GM21576 (cell line): ENCODE measurements at regions not wholly inside any gene's neighbourhood (a gene's known extent, or its start where the extent isn't known, plus 50 kb on each side); places are given as distances from the start of the nearest gene placed in this dataset.
"Not testable (repeated sequence)": the region's sequence is repeated elsewhere in the genome, so short reads cannot be mapped to it uniquely, and the experiment has no call there.

Experiments used
- ATAC-seq: cut with Tn5 transposase; IDR thresholded peaks from one replicate; pipeline ENCODE4 v1.9.1; 2021; ENCODE audit warnings: mild to moderate bottlenecking, moderate library complexity; ENCODE audit not compliant: unreplicated experiment

DNA sequence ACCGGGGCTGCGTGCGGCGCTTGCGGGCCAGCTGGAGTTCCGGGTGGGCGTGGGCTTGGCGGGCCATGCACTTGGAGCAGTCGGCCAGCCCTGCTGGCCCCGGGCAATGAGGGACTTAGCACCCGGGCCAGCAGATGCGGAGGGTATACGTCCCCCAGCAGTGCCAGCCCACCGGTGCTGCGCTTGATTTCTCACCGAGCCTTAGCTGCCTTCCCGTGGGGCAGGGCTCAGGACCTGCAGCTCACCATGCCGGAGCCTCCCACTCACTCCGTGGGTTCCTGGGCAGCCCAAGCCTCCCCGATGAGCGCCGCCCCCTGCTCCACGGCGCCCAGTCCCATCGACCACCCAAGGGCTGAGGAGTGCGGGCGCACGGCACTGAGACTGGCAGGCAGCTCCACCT, 51.4 kb upstream of the INPP4B start:
- ATAC-seq, result not testable (repeated sequence)

DNA sequence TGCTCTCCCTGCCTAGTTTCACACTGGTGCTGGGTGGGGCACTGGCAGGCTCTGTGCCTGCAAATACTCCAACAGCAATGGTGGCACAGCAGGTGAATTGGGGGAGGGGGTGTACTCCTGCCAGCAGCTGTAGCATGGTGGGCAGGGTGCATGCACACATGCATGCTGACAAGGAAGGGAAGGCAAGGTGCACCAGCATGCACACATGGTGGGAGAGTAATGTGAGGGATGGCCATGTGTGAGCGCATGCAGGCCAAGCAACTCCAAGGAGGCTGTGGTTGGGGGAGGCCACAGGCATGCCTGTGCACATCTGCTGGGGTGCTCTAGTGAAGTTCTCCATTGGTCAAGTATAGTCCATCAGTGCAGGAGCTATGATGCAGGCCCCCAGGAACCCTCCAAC, 54.5 kb upstream of the INPP4B start:
- no peak for ATAC-seq

DNA sequence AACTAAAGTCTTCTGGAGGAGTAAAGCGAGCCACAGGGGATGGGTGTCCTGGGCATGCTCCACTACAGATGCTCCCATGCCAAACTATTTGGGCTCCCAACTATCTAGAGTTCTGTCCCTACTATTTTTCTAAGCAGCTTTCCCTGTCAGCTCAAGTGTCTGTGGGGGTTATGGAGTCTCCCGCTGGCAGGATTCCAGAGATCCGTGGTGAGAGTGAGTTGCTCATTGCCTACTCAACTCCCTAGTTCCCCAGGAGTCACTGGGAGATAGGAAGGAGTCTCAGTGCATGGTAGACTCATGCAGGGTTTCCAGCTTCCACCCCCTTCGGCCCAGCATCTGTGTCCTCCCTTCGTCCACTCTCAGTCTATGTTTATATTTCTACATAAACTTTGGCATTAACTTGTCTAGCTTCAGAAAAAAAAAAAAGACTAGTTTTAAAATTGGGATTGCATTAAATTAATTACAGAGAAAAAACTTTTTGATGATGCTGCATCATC, 55.1 kb upstream of the INPP4B start:
- no peak for ATAC-seq

DNA sequence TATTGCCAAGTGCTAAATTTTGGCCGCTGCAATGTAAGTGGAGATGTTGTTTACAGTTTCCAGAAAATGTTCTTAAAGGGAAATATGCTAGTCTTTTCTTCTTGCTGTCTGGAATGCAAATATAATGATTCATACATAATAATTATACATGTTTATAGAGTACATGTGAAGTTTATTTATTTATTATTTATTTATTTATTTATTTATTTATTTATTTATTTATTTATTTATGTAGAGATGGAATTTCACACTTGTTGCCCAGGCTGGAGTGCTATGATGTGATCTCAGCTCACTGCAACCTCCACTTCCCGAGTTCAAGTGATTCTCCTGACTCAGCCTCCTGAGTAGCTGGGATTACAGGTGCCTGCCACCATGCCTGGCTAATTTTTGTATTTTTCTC, 57.5 kb upstream of the INPP4B start:
- ATAC-seq, result not testable (repeated sequence)

DNA sequence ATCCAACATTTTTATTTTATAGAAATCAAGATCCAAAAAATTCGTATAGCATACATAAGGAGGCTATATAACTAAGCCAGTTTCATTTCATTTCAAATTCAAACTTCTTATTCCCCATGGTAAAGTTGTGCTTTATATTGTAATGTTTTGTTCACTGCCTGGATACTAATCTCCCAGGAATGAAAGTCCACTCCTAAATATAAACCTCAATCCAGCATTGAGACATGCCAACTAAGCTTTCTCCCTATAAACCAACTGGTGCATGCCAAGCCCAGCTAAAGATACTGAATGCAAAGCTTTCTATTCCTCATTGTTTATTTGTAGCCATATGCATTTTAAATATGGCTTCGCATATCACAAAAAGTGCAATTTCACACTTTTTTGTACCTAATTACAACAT, 63.8 kb upstream of the INPP4B start:
- no peak for ATAC-seq

DNA sequence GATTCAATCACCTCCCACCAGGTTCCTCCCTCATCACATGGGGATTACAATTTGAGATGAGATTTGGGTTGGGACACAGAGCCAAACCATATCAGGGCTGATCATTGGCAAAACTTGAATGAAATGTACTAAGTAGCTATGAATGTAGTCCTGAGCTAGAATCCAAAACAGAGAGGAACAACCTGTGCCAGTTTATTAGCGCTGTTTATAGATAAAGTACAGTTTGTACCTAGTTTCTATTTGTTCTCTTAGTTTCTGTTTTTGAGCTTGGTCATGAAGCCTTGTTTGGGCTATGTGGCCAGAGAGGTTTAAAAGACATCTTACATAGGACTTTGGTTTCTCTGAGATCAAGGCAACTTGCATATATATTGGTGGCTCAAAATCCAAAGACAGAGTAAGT, 66.9 kb upstream of the INPP4B start:
- ATAC-seq, result no peak

DNA sequence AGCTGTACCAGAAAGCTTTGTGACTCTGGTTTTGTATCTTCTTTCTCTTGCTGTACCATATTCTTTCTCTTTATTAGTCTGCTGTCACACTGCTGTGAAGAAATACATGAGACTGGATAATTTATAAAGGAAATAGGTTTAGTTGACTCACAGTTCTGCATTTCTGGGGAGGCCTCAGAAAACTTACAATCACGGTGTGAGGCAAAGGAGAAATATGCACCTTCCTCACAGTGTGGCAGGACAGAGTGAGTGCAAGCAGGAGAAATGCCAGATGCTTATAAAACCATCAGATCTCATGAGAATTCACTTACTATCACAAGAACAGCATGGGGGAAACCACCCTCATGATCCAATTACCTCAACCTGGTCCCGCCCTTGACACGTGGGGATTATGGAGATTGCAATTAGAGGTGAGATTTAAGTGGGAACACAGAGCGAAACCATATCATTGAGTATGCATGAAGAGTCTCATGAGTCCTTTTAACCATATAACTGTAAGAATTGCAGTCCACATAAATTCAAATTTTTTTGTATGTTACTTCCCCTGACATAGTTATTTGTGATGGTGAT, 67.4 kb upstream of the INPP4B start:
- ATAC-seq, result no peak

DNA sequence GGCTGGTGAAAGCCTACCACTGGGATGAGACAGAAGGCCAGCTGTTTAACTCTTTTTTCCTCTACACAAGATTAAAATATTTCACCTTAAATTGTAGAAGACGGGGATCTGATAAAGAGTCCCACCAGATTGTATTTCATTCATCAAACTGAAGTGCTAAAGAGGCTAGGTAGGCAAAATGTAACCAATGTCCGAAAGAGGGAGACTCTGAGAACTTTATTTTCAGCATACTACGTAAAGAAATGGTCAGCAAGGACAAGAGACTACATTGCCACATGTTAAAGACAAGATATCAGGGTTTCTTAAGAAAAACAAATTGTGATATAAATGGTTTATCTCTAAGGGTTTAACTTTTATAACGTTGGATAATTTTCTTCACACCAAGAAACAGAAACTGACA, 71.6 kb upstream of the INPP4B start:
- no peak for ATAC-seq

DNA sequence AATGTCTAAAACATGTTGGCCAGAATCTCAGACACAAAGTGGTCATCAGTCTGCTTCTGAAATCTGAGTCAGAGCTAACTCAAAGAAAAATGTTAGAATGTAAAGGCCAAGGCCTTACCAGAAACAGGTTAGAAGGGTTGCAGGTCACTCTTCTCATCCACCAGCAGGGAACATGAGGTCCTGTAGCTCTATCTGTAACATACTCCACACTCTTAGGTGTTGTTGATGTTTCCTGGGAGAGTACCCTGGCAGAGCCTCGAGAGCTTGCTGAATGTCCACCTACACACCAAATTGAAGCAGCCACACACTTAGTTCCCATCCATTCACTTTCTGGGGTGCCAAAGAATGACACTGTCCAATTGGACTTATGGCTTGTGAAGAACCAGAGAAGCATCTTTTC, 76.6 kb upstream of the INPP4B start:
- no peak for ATAC-seq

DNA sequence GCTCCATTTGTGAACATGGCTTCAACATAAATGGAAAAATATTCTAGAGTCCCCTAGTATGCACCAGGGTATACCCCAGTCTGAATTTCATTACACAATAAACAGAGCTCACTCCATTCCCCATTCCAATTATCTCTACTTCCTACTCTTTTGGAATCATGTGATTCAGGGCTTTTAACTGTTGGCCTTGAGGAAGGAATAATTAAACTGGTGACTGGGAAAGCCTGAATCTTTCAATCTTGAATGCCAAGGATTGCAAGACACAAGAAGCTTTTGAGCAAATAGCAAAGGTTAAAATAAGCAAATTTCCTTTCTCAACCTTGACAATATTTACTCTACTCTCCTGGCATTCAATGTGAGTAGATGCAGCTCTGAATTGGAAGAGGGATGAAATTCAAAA, 77.5 kb upstream of the INPP4B start:
- ATAC-seq, result no peak

DNA sequence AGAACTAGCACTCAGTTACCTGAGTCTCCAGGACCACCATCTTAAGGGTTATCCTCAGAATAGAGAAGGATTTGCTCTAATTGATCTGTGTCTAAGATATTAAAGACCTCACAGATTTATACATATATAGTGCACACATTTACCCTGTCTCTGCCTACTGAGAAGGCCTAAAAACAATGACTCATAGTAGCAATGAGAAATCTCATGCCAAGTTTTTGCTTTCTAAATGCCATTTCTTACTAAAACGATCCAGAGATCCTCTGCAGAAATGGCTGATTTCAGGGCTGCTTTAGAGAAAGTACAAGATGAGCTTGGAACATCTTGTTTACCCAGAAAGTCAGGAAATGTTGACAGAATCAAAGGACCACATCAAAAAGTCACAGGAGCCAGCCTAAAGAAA, 79.1 kb upstream of the INPP4B start:
- no peak for ATAC-seq

DNA sequence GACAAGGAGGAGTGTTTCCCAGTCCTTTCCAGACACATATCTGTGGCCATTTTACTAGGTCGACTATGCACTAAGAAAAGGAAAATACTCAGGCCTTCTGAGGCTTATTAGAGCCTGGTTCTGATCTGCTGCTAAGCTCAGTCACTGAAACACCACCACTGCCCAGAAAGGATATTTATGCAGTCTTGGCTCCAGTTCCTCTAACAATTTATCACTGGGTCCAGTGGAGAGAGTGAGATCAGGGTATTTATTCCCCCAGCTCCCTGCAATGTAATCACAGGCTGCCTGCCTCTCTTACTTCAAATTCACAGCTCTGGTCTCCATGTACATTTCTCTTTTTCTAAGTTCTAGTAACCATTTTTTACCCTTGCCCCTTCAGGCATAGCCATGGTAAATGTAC, 81.6 kb upstream of the INPP4B start:
- no peak for ATAC-seq

DNA sequence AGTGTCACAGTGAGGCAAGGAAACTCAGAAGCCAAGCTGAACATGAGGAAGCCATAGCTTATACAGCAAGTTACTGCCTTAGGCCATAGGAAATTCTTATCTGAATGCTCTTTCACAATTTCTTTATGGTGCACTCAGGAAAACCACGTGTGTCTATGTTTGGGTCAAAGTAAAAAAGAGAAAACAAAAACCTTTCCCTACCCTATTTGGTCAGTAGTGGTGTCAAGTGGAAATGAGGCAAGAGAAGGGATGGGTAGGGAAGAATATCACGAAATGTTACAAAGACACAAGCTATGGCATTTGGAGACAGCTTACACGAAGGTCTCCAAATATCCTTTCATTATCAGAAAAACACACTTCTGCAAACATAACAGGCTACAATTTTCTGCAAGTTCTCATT, 83.4 kb upstream of the INPP4B start:
- no peak for ATAC-seq

DNA sequence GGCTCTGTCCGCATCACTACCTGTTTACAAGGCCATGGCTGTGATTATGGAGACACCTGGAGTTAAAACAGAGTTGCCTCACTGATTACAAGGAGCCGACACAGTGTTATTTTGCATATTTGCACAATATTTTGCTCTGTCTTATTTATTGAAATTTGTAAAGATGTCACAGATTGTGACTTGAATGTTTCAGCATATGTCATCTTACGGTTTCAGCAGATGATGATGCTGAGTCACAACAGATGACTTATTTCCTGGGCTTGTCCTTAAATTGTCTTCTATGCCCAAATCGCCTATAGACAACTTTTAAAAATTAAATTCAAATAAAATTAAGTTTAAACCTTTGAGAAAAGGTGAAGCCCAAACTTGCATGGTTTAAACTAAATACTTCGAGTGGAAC, 87.1 kb upstream of the INPP4B start:
- ATAC-seq, result no peak

DNA sequence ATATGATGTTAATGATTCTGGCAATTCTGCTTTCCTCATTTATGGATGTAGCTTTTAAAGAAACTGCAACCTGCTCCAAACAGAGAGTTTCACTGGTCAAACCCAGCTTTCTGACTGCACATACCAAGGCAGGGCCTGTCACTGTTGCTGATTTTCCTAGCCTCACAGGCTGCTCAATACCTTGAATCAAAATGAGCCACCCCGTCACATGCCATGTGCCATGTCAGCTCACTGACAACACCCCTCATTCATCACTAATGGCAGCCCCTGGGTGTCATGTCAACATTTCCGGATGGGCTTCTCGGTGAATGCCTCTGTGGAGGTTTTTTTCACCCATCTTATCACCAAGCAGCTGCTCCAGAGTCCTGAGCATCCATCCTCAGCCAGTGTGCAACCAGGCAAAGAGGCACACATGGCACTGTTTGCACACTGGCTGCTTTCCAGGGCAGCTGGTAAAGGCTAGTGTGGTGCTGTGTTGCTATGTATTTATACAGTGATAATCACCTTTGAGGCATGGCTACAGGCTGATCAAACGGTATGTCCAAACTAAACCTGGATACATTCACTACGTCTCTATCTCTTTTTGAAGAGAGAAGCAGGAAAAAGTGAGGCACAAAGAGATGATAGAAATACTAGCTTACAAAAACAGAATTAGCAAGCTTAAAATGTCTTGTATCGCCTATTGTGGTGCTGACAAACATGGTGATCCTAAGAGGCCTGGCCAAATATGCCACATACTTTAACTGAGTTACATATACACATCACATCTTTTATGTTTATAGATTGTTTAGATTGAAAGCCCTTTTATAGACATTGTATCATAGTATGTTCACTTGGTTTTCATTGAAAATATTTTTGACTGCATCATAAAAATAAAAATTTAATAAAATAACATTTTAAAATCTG, 94.6 kb upstream of the INPP4B start:
- no peak for ATAC-seq

DNA sequence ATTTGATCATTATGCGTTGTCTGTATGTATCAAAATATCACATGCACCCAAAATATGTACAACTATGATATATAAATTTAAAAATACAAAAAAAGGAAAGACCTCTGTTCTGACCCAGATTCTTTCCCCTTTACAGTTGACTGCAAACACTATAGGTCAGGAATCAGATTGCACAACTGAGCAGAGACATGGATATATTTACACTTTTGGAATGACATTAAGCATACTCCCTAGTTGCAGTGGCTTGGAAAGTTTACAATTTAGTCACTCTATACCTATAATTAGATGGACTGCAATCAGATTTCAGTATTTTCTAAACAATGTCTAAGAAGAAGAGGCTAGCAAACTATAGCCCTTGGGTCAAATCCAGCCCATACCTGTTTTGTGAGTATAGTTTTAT, 98.5 kb upstream of the INPP4B start:
- no peak for ATAC-seq

DNA sequence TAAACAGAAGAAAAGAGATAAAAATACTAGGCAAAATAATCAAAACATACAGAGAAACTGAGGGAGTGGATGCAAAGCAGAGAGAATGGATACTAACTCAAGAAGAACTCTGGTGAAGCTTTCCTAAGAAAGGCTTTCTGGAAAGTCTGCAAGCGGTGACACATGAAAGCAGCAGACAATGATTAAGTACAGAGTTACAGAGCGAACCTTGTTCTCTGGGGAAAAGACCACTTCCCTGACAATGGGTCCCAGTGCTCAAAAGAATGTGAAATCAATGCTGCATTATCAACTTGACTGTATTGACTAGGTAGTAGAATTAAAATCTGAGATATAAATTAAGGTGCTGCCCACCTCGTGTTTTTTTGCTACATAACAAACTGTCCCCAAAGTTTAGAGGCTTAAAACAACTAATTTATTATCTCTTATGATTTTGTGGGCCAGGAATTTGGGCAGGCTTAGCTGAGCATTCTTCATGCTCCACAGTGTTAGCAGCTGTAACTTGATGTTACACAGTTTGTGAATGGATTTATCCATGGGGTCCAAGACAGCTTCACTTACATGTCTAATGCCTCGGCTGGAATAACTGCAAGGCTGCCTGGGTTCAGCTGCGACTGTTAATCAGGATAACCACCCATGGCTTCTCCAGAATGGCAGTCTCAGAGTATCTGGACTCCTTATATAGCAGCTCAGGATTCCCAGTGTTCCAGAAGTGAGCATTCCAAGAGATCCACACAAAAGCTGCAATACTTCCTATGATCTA, 106.9 kb upstream of the INPP4B start:
- no peak for ATAC-seq

DNA sequence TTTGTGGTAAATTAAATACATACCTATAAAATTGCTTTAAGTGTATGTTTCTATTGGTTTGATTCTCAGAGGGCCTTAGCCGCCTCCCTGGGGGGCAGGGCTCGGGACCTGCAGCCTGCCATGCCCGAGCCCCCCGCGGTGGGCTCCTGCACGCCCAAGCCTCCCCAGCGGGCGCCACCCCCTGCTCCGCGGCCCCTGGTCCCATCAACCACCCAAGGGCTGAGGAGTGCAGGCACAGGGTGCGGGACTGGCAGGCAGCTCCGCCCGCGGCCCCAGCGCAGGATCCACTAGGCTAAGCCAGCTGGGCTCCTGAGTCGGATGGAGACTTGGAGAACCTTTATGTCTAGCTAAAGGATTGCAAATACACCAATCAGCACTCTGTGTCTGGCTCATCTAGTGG, 108.3 kb upstream of the INPP4B start:
- no peak for ATAC-seq

DNA sequence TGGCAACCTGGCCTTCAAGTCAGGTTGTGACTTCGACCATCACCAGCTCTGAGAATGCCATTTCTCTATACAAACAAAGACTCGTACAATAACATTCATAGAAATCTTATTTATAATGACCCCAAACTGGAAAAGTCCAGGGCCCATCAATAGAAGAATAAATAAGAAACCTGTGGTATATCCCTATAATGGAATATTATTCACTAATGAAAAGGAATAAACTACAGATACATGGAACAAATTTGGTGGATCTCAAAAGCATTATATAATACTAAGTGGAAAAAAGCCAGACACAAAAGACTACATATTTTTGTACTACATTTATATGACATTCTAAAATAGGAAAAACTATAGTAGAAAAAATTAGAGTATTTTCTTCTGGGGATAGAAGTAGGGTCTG, 109.4 kb upstream of the INPP4B start:
- ATAC-seq, result no peak

DNA sequence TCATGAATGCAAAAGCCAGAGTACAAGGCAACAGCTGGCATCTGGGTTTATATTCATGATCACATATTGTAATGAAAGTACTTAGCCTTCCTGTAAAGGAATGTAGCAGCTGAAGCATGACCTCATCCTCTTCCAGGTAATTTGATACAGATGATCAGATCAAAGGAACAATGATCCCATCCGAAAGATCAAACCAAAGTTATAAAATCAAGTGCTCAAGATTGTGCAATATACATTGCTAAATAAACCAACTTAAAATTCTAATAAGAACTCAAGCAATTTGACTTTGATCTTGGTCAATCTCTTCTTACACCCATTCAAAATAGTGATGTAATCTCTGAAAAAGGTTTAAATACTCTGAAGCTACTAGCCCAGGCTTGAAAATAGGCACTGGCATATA, 113.1 kb upstream of the INPP4B start:
- no peak for ATAC-seq

DNA sequence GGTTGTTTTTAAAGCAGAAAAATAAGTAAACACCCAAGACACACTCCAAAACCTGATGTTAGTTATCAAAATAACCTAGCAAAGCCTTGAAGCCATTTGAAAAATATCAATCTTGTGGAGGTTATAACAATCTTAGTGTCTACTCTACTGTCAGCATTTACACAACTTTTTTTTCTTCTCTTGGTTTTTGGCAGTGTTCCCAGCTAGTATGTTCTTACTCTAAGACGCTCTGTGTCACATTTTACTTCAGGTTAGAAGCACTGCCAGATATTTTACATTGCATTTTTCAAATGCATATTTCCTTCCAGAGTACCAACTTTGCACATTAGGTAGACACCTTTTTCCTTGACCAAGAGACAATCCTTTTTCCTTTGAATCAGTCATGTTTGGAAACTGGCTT, 114.0 kb upstream of the INPP4B start:
- ATAC-seq, result no peak
